Lower leg skin (tissue), 4 donors: ENCODE measurements at regions not wholly inside any gene's neighbourhood (a gene's known extent, or its start where the extent isn't known, plus 50 kb on each side); places are given as distances from the start of the nearest gene placed in this dataset.

Source experiments
- DNase-seq, 2 donors: peaks; one replicate each; pipeline ENCODE4 v3.0.0-alpha.2; 2019; ENCODE audit warnings: low spot score in 2 of 2
- H3K4me3 ChIP-seq: fragments of 200-600 bp; sonication (generic); 2 replicates; pipeline ENCODE4 v1.5.1; 2017; ENCODE audit warnings: mild to moderate bottlenecking, low read depth; ENCODE audit not compliant: poor library complexity, severe bottlenecking
- CTCF ChIP-seq, 3 donors: fragments of 450-650 bp; IDR thresholded peaks; one replicate each; pipeline ENCODE4 v1.5.1; 2016; ENCODE audit warnings: antibody characterized with exemption in 3 of 3, mild to moderate bottlenecking in 3 of 3, moderate library complexity in 2 of 3
- POLR2A ChIP-seq, 2 donors: fragments of 450-650 bp; IDR thresholded peaks; one replicate each; pipeline ENCODE4 v1.6.1; 2016 to 2017; ENCODE audit warnings: antibody characterized with exemption in 2 of 2, mild to moderate bottlenecking in 1 of 2, moderate library complexity in 1 of 2
- WGBS, 2 donors: methylation state at CpG; one replicate each; pipeline ENCODE4 v1.1.5; 2018; 5-methylcytosine and 5-hydroxymethylcytosine counted together
- intact Hi-C: fragments of 100-400 bp; cut with DNase I; formaldehyde crosslinking; loops from one replicate; pipeline ENCODE4 v1.15.0; 2023; ENCODE audit warnings: low total_unique reads

GRCh38 chr18:24630346-24630880 is 170.0 kb downstream of the HRH4 start:
- 69 to 75% methylated on average over 10 of the region's 10 CpGs for WGBS, 2 donors

GRCh38 chr18:24631243-24632025 is 171.0 kb downstream of the HRH4 start:
- no peak for TF ChIP-seq CTCF (IDR thresholded peaks at IDR 0.05)
- TF ChIP-seq POLR2A (IDR thresholded peaks at IDR 0.05) = no peak
- H3K4me3 ChIP-seq = no peak overlapping the region
- WGBS, 2 donors = 38 to 39% methylated on average over 21 of the region's 21 CpGs
- intact Hi-C loops = no loop called here
- no peak for DNase-seq

More at GRCh38 chr18:24630346-24630880, 170.0 kb downstream of the HRH4 start:
- TF ChIP-seq POLR2A (IDR thresholded peaks at IDR 0.05) (no peak), CTCF (IDR thresholded peaks at IDR 0.05) (no peak)
- no peak for DNase-seq
- H3K4me3 ChIP-seq = no peak overlapping the region
- intact Hi-C loops = no loop called here

GRCh38 chr18:24632158-24632988 is 171.9 kb downstream of the HRH4 start:
- no peak for TF ChIP-seq CTCF (IDR thresholded peaks at IDR 0.05)
- TF ChIP-seq POLR2A (IDR thresholded peaks at IDR 0.05) = no peak
- intact Hi-C loops = no loop called here
- 85 to 86% methylated on average over 15 of the region's 15 CpGs for WGBS, 2 donors
- no peak for DNase-seq
- no peak overlapping the region for H3K4me3 ChIP-seq

GRCh38 chr18:24633121-24633520 is 172.7 kb downstream of the HRH4 start:
- no peak for TF ChIP-seq POLR2A (IDR thresholded peaks at IDR 0.05)
- TF ChIP-seq CTCF (IDR thresholded peaks at IDR 0.05) = no peak
- DNase-seq = no peak
- H3K4me3 ChIP-seq = no peak overlapping the region
- WGBS, 2 donors = 94 to 100% methylated on average over 3 of the region's 3 CpGs
- intact Hi-C loops = no loop called here

GRCh38 chr18:24649571-24649970 is 189.1 kb downstream of the HRH4 start:
- TF ChIP-seq POLR2A (IDR thresholded peaks at IDR 0.05) (no peak), CTCF (IDR thresholded peaks at IDR 0.05) (no peak)
- intact Hi-C loops = no loop called here
- WGBS, 2 donors = 96 to 99% methylated on average over 4 of the region's 4 CpGs
- DNase-seq = no peak
- H3K4me3 ChIP-seq = no peak overlapping the region
